ENCODE measurements at regions not wholly inside any gene's neighbourhood (a gene's known extent, or its start where the extent isn't known, plus 50 kb on each side); places are given as distances from the start of the nearest gene placed in this dataset.

DNA sequence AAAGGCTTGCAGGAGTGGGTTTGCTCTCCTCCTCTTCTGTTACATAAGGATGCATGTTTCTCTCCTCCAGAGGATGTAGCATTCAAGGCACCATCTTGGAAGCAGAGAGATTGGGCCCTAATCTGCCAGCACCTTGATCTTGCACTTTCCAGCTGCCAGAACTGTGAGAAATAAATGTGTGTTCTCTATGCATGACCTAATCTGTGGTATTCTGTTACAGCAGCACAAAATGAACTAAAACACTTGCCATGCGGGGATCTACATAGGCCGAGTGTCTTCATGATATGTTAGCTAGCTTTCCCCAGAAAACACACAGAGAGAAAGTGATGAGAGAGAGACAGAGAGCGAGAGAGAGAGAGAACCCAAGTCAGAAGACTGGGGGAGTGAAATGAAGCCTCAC is 273.5 kb downstream of the UTP18 start:
- no peak overlapping the region for H3K9ac ChIP-seq (ENCODE audit: insufficient read depth in 1 of 2, low read depth in 2 of 2, low read length in 2 of 2)
- ATAC-seq: no peak
- TF ChIP-seq MEF2A (IDR thresholded peaks at IDR 0.05; ENCODE audit: control insufficient read depth, low read depth, low read length) (no peak), ZNF717 (CRISPR knock-in tag; IDR thresholded peaks at IDR 0.05) (no peak), ZNF232 (CRISPR knock-in tag; IDR thresholded peaks at IDR 0.05) (no peak), ZNF445 (CRISPR knock-in tag; IDR thresholded peaks at IDR 0.05; ENCODE audit: low read depth) (no peak), SREBF1 (IDR thresholded peaks at IDR 0.05; ENCODE audit: borderline replicate concordance, low read depth, low read length) (no peak), PCBP2 (IDR thresholded peaks at IDR 0.05; ENCODE audit: low read depth, low read length, poor library complexity, severe bottlenecking) (no peak), GABPA (tag; conservative IDR thresholded peaks at IDR 0.05; ENCODE audit: low read depth) (no peak), ESRRB (CRISPR knock-in tag; IDR thresholded peaks at IDR 0.05; ENCODE audit: borderline replicate concordance) (no peak), ILF3 (IDR thresholded peaks at IDR 0.05; ENCODE audit: borderline replicate concordance) (no peak)
- TF ChIP-seq, protein P1, sequence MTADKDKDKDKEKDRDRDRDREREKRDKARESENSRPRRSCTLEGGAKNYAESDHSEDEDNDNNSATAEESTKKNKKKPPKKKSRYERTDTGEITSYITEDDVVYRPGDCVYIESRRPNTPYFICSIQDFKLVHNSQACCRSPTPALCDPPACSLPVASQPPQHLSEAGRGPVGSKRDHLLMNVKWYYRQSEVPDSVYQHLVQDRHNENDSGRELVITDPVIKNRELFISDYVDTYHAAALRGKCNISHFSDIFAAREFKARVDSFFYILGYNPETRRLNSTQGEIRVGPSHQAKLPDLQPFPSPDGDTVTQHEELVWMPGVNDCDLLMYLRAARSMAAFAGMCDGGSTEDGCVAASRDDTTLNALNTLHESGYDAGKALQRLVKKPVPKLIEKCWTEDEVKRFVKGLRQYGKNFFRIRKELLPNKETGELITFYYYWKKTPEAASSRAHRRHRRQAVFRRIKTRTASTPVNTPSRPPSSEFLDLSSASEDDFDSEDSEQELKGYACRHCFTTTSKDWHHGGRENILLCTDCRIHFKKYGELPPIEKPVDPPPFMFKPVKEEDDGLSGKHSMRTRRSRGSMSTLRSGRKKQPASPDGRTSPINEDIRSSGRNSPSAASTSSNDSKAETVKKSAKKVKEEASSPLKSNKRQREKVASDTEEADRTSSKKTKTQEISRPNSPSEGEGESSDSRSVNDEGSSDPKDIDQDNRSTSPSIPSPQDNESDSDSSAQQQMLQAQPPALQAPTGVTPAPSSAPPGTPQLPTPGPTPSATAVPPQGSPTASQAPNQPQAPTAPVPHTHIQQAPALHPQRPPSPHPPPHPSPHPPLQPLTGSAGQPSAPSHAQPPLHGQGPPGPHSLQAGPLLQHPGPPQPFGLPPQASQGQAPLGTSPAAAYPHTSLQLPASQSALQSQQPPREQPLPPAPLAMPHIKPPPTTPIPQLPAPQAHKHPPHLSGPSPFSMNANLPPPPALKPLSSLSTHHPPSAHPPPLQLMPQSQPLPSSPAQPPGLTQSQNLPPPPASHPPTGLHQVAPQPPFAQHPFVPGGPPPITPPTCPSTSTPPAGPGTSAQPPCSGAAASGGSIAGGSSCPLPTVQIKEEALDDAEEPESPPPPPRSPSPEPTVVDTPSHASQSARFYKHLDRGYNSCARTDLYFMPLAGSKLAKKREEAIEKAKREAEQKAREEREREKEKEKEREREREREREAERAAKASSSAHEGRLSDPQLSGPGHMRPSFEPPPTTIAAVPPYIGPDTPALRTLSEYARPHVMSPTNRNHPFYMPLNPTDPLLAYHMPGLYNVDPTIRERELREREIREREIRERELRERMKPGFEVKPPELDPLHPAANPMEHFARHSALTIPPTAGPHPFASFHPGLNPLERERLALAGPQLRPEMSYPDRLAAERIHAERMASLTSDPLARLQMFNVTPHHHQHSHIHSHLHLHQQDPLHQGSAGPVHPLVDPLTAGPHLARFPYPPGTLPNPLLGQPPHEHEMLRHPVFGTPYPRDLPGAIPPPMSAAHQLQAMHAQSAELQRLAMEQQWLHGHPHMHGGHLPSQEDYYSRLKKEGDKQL (CRISPR knock-in tag; IDR thresholded peaks at IDR 0.05; ENCODE audit: borderline replicate concordance): no peak
- TF ChIP-seq, protein P2, sequence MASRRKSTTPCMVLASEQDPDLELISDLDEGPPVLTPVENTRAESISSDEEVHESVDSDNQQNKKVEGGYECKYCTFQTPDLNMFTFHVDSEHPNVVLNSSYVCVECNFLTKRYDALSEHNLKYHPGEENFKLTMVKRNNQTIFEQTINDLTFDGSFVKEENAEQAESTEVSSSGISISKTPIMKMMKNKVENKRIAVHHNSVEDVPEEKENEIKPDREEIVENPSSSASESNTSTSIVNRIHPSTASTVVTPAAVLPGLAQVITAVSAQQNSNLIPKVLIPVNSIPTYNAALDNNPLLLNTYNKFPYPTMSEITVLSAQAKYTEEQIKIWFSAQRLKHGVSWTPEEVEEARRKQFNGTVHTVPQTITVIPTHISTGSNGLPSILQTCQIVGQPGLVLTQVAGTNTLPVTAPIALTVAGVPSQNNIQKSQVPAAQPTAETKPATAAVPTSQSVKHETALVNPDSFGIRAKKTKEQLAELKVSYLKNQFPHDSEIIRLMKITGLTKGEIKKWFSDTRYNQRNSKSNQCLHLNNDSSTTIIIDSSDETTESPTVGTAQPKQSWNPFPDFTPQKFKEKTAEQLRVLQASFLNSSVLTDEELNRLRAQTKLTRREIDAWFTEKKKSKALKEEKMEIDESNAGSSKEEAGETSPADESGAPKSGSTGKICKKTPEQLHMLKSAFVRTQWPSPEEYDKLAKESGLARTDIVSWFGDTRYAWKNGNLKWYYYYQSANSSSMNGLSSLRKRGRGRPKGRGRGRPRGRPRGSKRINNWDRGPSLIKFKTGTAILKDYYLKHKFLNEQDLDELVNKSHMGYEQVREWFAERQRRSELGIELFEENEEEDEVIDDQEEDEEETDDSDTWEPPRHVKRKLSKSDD (conservative IDR thresholded peaks at IDR 0.05; ENCODE audit: low read length): no peak
- FAIRE-seq: no peak
- no peak overlapping the region for H2AFZ ChIP-seq (ENCODE audit: low read depth, low read length)
- no peaks in the 10 kb centered on the region for H3K9me1 ChIP-seq (ENCODE audit: control insufficient read depth, insufficient read depth, low read length)
- H3K4me1 ChIP-seq (replicated peaks in 1 of 2; ENCODE audit: control insufficient read depth in 2 of 2, insufficient read depth in 2 of 2, low read length in 2 of 2): no peaks in the 10 kb centered on the region
- in situ Hi-C loops (cut with MboI) (no loop called here), intact Hi-C loops (cut with micrococcal nuclease) (no loop called here)
- no peak overlapping the region for H3K27ac ChIP-seq (ENCODE audit: extremely low read depth, low read depth, low read length)
- ChIA-PET POLR2A (no interaction called here), CTCF (ENCODE audit: low intra/inter-chr PET ratio) (no interaction called here)
- H3K36me3 ChIP-seq (ENCODE audit: control insufficient read depth, insufficient read depth, low read length): no peaks in the 10 kb centered on the region
- WGBS (ENCODE audit: insufficient coverage, low coverage, missing lambda C conversion rate): 0% methylated on average over 3 of the region's 3 CpGs
- BruUV-seq (replicated peaks): no TSS peak
- H3K79me2 ChIP-seq (ENCODE audit: control insufficient read depth, insufficient read depth, low read length): no peaks in the 10 kb centered on the region
- H3K4me3 ChIP-seq: no peak overlapping the region
- H3K27me3 ChIP-seq (ENCODE audit: control insufficient read depth in 2 of 2, insufficient read depth in 2 of 2, low read length in 2 of 2): no peaks in the 10 kb centered on the region
- DNase-seq (ENCODE audit: extremely low read depth in 1 of 4, low spot score in 3 of 4): no peak
- no peaks in the 10 kb centered on the region for H3K9me3 ChIP-seq (replicated peaks; ENCODE audit: control insufficient read depth, insufficient read depth, low read depth, low read length)
- no peak overlapping the region for H3K4me2 ChIP-seq (ENCODE audit: insufficient read depth, low read length)
- H4K20me1 ChIP-seq (replicated peaks; ENCODE audit: control insufficient read depth, insufficient read depth, low read length): no peaks in the 10 kb centered on the region
